Stomach (tissue), 4 donors: ENCODE measurements at regions not wholly inside any gene's neighbourhood (a gene's known extent, or its start where the extent isn't known, plus 50 kb on each side); places are given as distances from the start of the nearest gene placed in this dataset.

ENCODE experiments used
- POLR2A ChIP-seq, 4 donors: fragments of 450-650 bp; IDR thresholded peaks; one replicate each; pipeline ENCODE4 v1.6.1; 2016; ENCODE audit warnings: antibody characterized with exemption in 4 of 4, control low read depth in 2 of 4, mild to moderate bottlenecking in 1 of 4, moderate library complexity in 1 of 4
- POLR2AphosphoS5 ChIP-seq, 3 donors: sonication (generic); formaldehyde crosslinking; IDR thresholded peaks; one replicate each; pipeline ENCODE4 v1.6.1; 2016; ENCODE audit warnings: antibody characterized with exemption in 3 of 3
- TF ChIP-seq, protein P1 (sequence below), 7 experiments: fragments of 450-650 bp in 4 of 7; fragments of 200-600 bp in 3 of 7; sonication (generic) in 3 of 7; IDR thresholded peaks; one replicate each; pipeline ENCODE4 v1.5.1; 2016 to 2019; ENCODE audit warnings: antibody characterized with exemption in 7 of 7, control low read depth in 2 of 7, mild to moderate bottlenecking in 1 of 7

DNA sequence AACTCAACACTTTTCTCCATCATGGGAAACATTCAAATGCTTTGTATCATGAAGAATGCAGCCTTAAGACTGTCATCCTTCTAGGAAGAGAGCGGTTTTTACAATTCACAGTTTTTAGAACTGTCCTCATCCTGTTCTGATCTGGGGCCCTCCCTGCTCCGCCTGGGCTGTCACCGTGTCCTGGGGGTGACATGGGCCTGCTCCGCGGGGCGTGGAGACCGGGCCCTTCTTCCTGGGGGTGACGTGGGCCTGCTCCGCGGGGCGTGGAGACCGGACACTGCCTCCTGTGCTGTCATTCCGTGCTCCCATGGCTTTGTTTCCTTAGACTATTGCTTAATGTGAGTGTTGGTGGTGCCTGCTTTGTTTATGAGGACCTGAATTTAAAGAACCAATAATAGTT is 122.8 kb downstream of the TMEM18 start:
- no peak for TF ChIP-seq POLR2A (IDR thresholded peaks at IDR 0.05)
- TF ChIP-seq, protein P1, sequence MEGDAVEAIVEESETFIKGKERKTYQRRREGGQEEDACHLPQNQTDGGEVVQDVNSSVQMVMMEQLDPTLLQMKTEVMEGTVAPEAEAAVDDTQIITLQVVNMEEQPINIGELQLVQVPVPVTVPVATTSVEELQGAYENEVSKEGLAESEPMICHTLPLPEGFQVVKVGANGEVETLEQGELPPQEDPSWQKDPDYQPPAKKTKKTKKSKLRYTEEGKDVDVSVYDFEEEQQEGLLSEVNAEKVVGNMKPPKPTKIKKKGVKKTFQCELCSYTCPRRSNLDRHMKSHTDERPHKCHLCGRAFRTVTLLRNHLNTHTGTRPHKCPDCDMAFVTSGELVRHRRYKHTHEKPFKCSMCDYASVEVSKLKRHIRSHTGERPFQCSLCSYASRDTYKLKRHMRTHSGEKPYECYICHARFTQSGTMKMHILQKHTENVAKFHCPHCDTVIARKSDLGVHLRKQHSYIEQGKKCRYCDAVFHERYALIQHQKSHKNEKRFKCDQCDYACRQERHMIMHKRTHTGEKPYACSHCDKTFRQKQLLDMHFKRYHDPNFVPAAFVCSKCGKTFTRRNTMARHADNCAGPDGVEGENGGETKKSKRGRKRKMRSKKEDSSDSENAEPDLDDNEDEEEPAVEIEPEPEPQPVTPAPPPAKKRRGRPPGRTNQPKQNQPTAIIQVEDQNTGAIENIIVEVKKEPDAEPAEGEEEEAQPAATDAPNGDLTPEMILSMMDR (IDR thresholded peaks at IDR 0.05): no peak
- no peak for TF ChIP-seq POLR2AphosphoS5 (IDR thresholded peaks at IDR 0.05)
